Neural cell (in vitro differentiated cells): ENCODE measurements at regions not wholly inside any gene's neighbourhood (a gene's known extent, or its start where the extent isn't known, plus 50 kb on each side); places are given as distances from the start of the nearest gene placed in this dataset.

Experiments
- H2AFZ ChIP-seq: fragments of 200-600, 300-800 bp; sonication (generic), shearing (Covaris generic); 2 replicates; pipeline ENCODE4 v1.6.0; 2014; ENCODE audit warnings: low read depth, mild to moderate bottlenecking, antibody characterized with exemption, low read length, moderate library complexity
- H3F3A ChIP-seq: fragments of 200-600 bp; shearing (Covaris generic); 2 replicates; pipeline ENCODE4 v1.6.1; 2016; ENCODE audit warnings: mild to moderate bottlenecking, moderate library complexity, mixed read lengths, antibody characterized with exemption, low read length; ENCODE audit not compliant: insufficient read depth, poor library complexity, severe bottlenecking
- H3K27ac ChIP-seq: fragments of 200-600, 300-800 bp; sonication (generic), shearing (Covaris generic); 2 replicates; pipeline ENCODE4 v1.5.1; 2014; ENCODE audit warnings: mild to moderate bottlenecking, low read length, moderate library complexity
- H3K27me3 ChIP-seq: fragments of 300-800, 200-600 bp; sonication (generic), shearing (Covaris generic); 2 replicates; pipeline ENCODE4 v1.6.0; 2014; ENCODE audit warnings: mild to moderate bottlenecking, low read depth, low read length, moderate library complexity; ENCODE audit not compliant: insufficient read depth
- H3K36me3 ChIP-seq: fragments of 300-800, 200-600 bp; sonication (generic), shearing (Covaris generic); 2 replicates; pipeline ENCODE4 v1.5.1; 2014; ENCODE audit warnings: mild to moderate bottlenecking, antibody characterized with exemption, low read length, moderate library complexity; ENCODE audit not compliant: insufficient read depth
- H3K4me2 ChIP-seq: fragments of 300-800, 200-600 bp; sonication (generic), shearing (Covaris generic); 2 replicates; pipeline ENCODE4 v1.6.0; 2014; ENCODE audit warnings: mild to moderate bottlenecking, low read length
- H3K4me3 ChIP-seq: fragments of 300-800, 200-600 bp; sonication (generic), shearing (Covaris generic); 2 replicates; pipeline ENCODE4 v1.5.1; 2014; ENCODE audit warnings: mild to moderate bottlenecking, low read length, moderate library complexity
- H3K79me2 ChIP-seq: fragments of 200-600 bp; shearing (Covaris generic); replicated peaks from 2 replicates; pipeline ENCODE4 v1.6.0; 2014; ENCODE audit warnings: mild to moderate bottlenecking, low read length, moderate library complexity; ENCODE audit not compliant: insufficient read depth
- H3K9ac ChIP-seq: fragments of 300-800, 200-600 bp; sonication (generic), shearing (Covaris generic); 2 replicates; pipeline ENCODE4 v1.6.1; 2016; ENCODE audit warnings: mild to moderate bottlenecking, low read length, mixed read lengths
- H3K9me2 ChIP-seq: fragments of 200-600 bp; shearing (Covaris generic); 2 replicates; pipeline ENCODE4 v1.6.1; 2016; ENCODE audit warnings: mild to moderate bottlenecking, low read length, mixed read lengths; ENCODE audit not compliant: insufficient read depth
- H3K9me3 ChIP-seq: fragments of 200-600, 300-800 bp; sonication (generic), shearing (Covaris generic); 2 replicates; pipeline ENCODE4 v1.6.1; 2016; ENCODE audit warnings: mild to moderate bottlenecking, mixed run types, low read length, moderate library complexity, mixed read lengths
- H4K20me1 ChIP-seq: fragments of 200-600 bp; shearing (Covaris generic); 2 replicates; pipeline ENCODE4 v1.6.1; 2016; ENCODE audit warnings: mild to moderate bottlenecking, mixed run types; ENCODE audit not compliant: insufficient read depth
- CTCF ChIP-seq: fragments of 450-650 bp; IDR thresholded peaks from 2 replicates; pipeline ENCODE4 v1.5.1; 2014; ENCODE audit warnings: antibody characterized with exemption, mild to moderate bottlenecking, moderate library complexity; ENCODE audit not compliant: poor library complexity, severe bottlenecking
- EP300 ChIP-seq: fragments of 450-650 bp; conservative IDR thresholded peaks from 2 replicates; pipeline ENCODE4 v1.6.1; 2014; ENCODE audit warnings: antibody characterized with exemption, mild to moderate bottlenecking, moderate library complexity; ENCODE audit not compliant: poor library complexity, severe bottlenecking
- EZH2 ChIP-seq: fragments of 200-600, 300-800 bp; shearing (Covaris generic), sonication (generic); IDR thresholded peaks from 2 replicates; pipeline ENCODE4 v1.6.1; 2014; ENCODE audit warnings: antibody characterized with exemption, low read length, borderline replicate concordance, mild to moderate bottlenecking; ENCODE audit not compliant: insufficient read depth, poor library complexity, severe bottlenecking
- MXI1 ChIP-seq: fragments of 450-650 bp; conservative IDR thresholded peaks from 2 replicates; pipeline ENCODE4 v1.6.1; 2014; ENCODE audit warnings: antibody characterized with exemption, mild to moderate bottlenecking; ENCODE audit not compliant: poor library complexity, severe bottlenecking
- POLR2AphosphoS5 ChIP-seq: IDR thresholded peaks from 2 replicates; pipeline ENCODE4 v1.6.1; 2012
- RAD21 ChIP-seq: fragments of 450-650 bp; conservative IDR thresholded peaks from 2 replicates; pipeline ENCODE4 v1.6.1; 2014; ENCODE audit warnings: antibody characterized with exemption, mild to moderate bottlenecking, moderate library complexity
- SMC3 ChIP-seq: fragments of 450-650 bp; conservative IDR thresholded peaks from 2 replicates; pipeline ENCODE4 v1.6.1; 2014; ENCODE audit warnings: antibody characterized with exemption, mild to moderate bottlenecking, moderate library complexity; ENCODE audit not compliant: poor library complexity
- TAF1 ChIP-seq: IDR thresholded peaks from 2 replicates; pipeline ENCODE4 v1.6.1; 2012; ENCODE audit warnings: low read depth
- TF ChIP-seq, protein P1 (sequence below): IDR thresholded peaks from 2 replicates; pipeline ENCODE4 v1.6.1; 2012; ENCODE audit warnings: borderline replicate concordance

DNA sequence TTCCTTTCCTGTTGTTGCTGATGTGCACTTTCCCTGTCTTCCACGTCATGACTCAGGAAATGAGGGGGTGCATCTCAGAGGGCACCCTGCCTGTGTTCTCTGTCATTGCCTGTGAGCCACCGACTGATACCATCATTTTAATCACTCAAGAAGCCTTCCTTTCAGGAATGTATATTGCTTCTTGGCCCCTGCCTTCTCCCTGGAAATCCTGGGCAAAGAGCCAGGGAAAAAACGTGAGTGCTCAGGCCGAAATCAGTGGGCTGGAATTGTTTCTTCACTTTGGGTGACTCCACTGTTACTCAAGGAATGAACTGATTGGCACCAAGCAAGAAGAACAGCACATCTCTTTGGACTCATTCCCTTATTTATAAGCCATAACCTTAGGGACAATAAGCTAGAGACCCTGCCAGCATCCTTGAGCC, 126.1 kb downstream of the SNX18 start:
- H4K20me1 ChIP-seq: no peaks in the 10 kb centered on the region
- H2AFZ ChIP-seq: no peak overlapping the region
- no peaks in the 10 kb centered on the region for H3K36me3 ChIP-seq
- no peaks in the 10 kb centered on the region for H3K27me3 ChIP-seq
- H3K9ac ChIP-seq: no peak overlapping the region
- no peak overlapping the region for H3K4me3 ChIP-seq
- TF ChIP-seq POLR2AphosphoS5: no peak
- TF ChIP-seq EP300: no peak
- TF ChIP-seq, protein P1, sequence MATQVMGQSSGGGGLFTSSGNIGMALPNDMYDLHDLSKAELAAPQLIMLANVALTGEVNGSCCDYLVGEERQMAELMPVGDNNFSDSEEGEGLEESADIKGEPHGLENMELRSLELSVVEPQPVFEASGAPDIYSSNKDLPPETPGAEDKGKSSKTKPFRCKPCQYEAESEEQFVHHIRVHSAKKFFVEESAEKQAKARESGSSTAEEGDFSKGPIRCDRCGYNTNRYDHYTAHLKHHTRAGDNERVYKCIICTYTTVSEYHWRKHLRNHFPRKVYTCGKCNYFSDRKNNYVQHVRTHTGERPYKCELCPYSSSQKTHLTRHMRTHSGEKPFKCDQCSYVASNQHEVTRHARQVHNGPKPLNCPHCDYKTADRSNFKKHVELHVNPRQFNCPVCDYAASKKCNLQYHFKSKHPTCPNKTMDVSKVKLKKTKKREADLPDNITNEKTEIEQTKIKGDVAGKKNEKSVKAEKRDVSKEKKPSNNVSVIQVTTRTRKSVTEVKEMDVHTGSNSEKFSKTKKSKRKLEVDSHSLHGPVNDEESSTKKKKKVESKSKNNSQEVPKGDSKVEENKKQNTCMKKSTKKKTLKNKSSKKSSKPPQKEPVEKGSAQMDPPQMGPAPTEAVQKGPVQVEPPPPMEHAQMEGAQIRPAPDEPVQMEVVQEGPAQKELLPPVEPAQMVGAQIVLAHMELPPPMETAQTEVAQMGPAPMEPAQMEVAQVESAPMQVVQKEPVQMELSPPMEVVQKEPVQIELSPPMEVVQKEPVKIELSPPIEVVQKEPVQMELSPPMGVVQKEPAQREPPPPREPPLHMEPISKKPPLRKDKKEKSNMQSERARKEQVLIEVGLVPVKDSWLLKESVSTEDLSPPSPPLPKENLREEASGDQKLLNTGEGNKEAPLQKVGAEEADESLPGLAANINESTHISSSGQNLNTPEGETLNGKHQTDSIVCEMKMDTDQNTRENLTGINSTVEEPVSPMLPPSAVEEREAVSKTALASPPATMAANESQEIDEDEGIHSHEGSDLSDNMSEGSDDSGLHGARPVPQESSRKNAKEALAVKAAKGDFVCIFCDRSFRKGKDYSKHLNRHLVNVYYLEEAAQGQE: no peak
- no peak for TF ChIP-seq SMC3
- no peak for TF ChIP-seq TAF1
- no peak for TF ChIP-seq RAD21
- no peak for TF ChIP-seq CTCF
- TF ChIP-seq EZH2: no peak
- TF ChIP-seq MXI1: no peak
- H3F3A ChIP-seq: no peaks in the 10 kb centered on the region
- H3K9me2 ChIP-seq: no peaks in the 10 kb centered on the region
- no peak overlapping the region for H3K27ac ChIP-seq
- H3K9me3 ChIP-seq: no peaks in the 10 kb centered on the region
- no peak overlapping the region for H3K4me2 ChIP-seq
- no peaks in the 10 kb centered on the region for H3K79me2 ChIP-seq

GRCh38 chr5:54639621-54640020, 122.1 kb downstream of the SNX18 start:
- Histone ChIP-seq H2AFZ (no peak overlapping the region), H3K9me2 (no peaks in the 10 kb centered on the region), H3F3A (no peaks in the 10 kb centered on the region), H3K9me3 (no peaks in the 10 kb centered on the region), H4K20me1 (no peaks in the 10 kb centered on the region), H3K27ac (no peak overlapping the region), H3K4me2 (no peak overlapping the region), H3K9ac (no peak overlapping the region), H3K79me2 (no peaks in the 10 kb centered on the region), H3K4me3 (no peak overlapping the region), H3K27me3 (no peaks in the 10 kb centered on the region), H3K36me3 (no peaks in the 10 kb centered on the region)
- TF ChIP-seq POLR2AphosphoS5 (no peak), SMC3 (no peak), EZH2 (no peak), EP300 (no peak), RAD21 (no peak), CTCF (no peak), MXI1 (no peak), TAF1 (no peak)
- TF ChIP-seq, protein P1: no peak
